ENCODE measurements at regions not wholly inside any gene's neighbourhood (a gene's known extent, or its start where the extent isn't known, plus 50 kb on each side); places are given as distances from the start of the nearest gene placed in this dataset.

DNA sequence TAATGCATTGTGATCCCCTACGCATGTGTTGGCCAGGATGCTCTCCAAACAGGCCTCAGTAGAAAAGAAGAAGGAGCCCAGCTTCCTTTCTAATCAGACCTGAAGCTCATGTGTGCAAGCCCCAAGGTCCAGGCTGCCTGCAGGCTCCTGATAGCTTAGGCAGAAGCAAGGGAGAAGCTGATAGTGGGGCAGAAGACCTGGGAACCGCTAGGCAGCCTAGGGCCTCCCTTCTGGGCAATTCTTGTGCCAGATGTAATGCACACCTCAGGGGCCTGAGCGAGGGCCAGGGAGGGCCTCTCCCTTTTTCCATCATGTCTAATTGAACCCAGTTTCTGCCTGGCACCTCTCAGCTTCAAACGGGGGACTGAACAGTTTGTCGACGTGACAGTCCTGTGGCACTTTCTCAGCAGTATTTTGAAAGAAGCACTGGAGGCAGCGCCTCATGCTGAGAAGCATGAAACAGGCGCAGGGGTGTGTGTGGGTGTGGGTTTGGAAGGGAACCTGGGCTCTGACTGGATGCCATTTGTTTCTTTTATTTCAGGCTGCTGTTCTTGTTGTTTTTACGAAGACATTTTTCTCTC lies 212.8 kb downstream of the PIK3R1 start (continued):
- TF ChIP-seq, protein P1, sequence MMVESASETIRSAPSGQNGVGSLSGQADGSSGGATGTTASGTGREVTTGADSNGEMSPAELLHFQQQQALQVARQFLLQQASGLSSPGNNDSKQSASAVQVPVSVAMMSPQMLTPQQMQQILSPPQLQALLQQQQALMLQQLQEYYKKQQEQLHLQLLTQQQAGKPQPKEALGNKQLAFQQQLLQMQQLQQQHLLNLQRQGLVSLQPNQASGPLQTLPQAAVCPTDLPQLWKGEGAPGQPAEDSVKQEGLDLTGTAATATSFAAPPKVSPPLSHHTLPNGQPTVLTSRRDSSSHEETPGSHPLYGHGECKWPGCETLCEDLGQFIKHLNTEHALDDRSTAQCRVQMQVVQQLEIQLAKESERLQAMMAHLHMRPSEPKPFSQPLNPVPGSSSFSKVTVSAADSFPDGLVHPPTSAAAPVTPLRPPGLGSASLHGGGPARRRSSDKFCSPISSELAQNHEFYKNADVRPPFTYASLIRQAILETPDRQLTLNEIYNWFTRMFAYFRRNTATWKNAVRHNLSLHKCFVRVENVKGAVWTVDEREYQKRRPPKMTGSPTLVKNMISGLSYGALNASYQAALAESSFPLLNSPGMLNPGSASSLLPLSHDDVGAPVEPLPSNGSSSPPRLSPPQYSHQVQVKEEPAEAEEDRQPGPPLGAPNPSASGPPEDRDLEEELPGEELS (CRISPR knock-in tag; IDR thresholded peaks at IDR 0.05; ENCODE audit: borderline replicate concordance), result 0 out of 2 replicates have a peak, but pooled peaks have one; percentile 22
- TF ChIP-seq, protein P2, sequence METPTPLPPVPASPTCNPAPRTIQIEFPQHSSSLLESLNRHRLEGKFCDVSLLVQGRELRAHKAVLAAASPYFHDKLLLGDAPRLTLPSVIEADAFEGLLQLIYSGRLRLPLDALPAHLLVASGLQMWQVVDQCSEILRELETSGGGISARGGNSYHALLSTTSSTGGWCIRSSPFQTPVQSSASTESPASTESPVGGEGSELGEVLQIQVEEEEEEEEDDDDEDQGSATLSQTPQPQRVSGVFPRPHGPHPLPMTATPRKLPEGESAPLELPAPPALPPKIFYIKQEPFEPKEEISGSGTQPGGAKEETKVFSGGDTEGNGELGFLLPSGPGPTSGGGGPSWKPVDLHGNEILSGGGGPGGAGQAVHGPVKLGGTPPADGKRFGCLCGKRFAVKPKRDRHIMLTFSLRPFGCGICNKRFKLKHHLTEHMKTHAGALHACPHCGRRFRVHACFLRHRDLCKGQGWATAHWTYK (CRISPR knock-in tag; IDR thresholded peaks at IDR 0.05), result peak; percentile 76; the same call in 1 of the 2 replicates
- TF ChIP-seq, protein P3, sequence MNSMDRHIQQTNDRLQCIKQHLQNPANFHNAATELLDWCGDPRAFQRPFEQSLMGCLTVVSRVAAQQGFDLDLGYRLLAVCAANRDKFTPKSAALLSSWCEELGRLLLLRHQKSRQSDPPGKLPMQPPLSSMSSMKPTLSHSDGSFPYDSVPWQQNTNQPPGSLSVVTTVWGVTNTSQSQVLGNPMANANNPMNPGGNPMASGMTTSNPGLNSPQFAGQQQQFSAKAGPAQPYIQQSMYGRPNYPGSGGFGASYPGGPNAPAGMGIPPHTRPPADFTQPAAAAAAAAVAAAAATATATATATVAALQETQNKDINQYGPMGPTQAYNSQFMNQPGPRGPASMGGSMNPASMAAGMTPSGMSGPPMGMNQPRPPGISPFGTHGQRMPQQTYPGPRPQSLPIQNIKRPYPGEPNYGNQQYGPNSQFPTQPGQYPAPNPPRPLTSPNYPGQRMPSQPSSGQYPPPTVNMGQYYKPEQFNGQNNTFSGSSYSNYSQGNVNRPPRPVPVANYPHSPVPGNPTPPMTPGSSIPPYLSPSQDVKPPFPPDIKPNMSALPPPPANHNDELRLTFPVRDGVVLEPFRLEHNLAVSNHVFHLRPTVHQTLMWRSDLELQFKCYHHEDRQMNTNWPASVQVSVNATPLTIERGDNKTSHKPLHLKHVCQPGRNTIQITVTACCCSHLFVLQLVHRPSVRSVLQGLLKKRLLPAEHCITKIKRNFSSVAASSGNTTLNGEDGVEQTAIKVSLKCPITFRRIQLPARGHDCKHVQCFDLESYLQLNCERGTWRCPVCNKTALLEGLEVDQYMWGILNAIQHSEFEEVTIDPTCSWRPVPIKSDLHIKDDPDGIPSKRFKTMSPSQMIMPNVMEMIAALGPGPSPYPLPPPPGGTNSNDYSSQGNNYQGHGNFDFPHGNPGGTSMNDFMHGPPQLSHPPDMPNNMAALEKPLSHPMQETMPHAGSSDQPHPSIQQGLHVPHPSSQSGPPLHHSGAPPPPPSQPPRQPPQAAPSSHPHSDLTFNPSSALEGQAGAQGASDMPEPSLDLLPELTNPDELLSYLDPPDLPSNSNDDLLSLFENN (IDR thresholded peaks at IDR 0.05; ENCODE audit: low read depth in 2 of 2, low read length in 2 of 2), result peak in 1 of 2 experiments; percentile 92; a peak in 2 of 4 replicates
- no peak for TF ChIP-seq HNRNPLL (IDR thresholded peaks at IDR 0.05; ENCODE audit: low read depth, low read length, poor library complexity, severe bottlenecking)
- TF ChIP-seq TOE1 (IDR thresholded peaks at IDR 0.05; ENCODE audit: borderline replicate concordance), result peak; percentile 53; the same call in 1 of the 2 replicates
- no peak for TF ChIP-seq TOE1 (CRISPR knock-in tag; IDR thresholded peaks at IDR 0.05; ENCODE audit: borderline replicate concordance, low read depth)
- TF ChIP-seq, protein P4, sequence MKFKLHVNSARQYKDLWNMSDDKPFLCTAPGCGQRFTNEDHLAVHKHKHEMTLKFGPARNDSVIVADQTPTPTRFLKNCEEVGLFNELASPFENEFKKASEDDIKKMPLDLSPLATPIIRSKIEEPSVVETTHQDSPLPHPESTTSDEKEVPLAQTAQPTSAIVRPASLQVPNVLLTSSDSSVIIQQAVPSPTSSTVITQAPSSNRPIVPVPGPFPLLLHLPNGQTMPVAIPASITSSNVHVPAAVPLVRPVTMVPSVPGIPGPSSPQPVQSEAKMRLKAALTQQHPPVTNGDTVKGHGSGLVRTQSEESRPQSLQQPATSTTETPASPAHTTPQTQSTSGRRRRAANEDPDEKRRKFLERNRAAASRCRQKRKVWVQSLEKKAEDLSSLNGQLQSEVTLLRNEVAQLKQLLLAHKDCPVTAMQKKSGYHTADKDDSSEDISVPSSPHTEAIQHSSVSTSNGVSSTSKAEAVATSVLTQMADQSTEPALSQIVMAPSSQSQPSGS (CRISPR knock-in tag; IDR thresholded peaks at IDR 0.05), result no peak
- TF ChIP-seq ZKSCAN1 (IDR thresholded peaks at IDR 0.05; ENCODE audit: low read depth, low read length), result 0 out of 2 replicates have a peak, but pooled peaks have one; percentile 35
- TF ChIP-seq JUND (IDR thresholded peaks at IDR 0.05; ENCODE audit: borderline replicate concordance, low read depth, low read length), result 0 out of 2 replicates have a peak, but pooled peaks have one; percentile 17
- peak; percentile 69; the same call in 1 of the 3 replicates for TF ChIP-seq JUND (tag; IDR thresholded peaks at IDR 0.05; ENCODE audit: borderline replicate concordance, low read depth, low read length)
- TF ChIP-seq MAZ (CRISPR knock-in tag; conservative IDR thresholded peaks at IDR 0.05 in 1 of 2, IDR thresholded peaks at IDR 0.05 in 1 of 2), result peak in 1 of 2 experiments; percentile 52; a peak in 1 of 4 replicates
- peak; percentile 91 for TF ChIP-seq MYNN (IDR thresholded peaks at IDR 0.05)
- TF ChIP-seq MYNN (CRISPR knock-in tag; IDR thresholded peaks at IDR 0.05), result no peak
- TF ChIP-seq, protein P5, sequence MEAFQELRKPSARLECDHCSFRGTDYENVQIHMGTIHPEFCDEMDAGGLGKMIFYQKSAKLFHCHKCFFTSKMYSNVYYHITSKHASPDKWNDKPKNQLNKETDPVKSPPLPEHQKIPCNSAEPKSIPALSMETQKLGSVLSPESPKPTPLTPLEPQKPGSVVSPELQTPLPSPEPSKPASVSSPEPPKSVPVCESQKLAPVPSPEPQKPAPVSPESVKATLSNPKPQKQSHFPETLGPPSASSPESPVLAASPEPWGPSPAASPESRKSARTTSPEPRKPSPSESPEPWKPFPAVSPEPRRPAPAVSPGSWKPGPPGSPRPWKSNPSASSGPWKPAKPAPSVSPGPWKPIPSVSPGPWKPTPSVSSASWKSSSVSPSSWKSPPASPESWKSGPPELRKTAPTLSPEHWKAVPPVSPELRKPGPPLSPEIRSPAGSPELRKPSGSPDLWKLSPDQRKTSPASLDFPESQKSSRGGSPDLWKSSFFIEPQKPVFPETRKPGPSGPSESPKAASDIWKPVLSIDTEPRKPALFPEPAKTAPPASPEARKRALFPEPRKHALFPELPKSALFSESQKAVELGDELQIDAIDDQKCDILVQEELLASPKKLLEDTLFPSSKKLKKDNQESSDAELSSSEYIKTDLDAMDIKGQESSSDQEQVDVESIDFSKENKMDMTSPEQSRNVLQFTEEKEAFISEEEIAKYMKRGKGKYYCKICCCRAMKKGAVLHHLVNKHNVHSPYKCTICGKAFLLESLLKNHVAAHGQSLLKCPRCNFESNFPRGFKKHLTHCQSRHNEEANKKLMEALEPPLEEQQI (IDR thresholded peaks at IDR 0.05), result peak; percentile 83; the same call in 1 of the 2 replicates
- 0 out of 2 replicates have a peak, but pooled peaks have one; percentile 39 for TF ChIP-seq ZNF232 (CRISPR knock-in tag; IDR thresholded peaks at IDR 0.05)

Data from K562 (cell line).